HTR-8/SVneo (cell line): ENCODE measurements at regions not wholly inside any gene's neighbourhood (a gene's known extent, or its start where the extent isn't known, plus 50 kb on each side); places are given as distances from the start of the nearest gene placed in this dataset.
"Not testable (repeated sequence)": the region's sequence is repeated elsewhere in the genome, so short reads cannot be mapped to it uniquely, and the experiment has no call there.

ENCODE experiments used
- DNase-seq: peaks from one replicate; pipeline ENCODE4 v3.0.0; 2011; ENCODE audit warnings: low spot score, mixed read lengths; ENCODE audit not compliant: insufficient read length
- FAIRE-seq: peaks from 2 replicates; lab custom pipeline; 2011; peaks lifted over from hg19 to GRCh38; lab: Jason Lieb, UNC

- no peak for DNase-seq
- FAIRE-seq = no peak
Measured at GRCh38 chr4:180960743-180961401, 1282.3 kb upstream of the TENM3 start.

- DNase-seq (no peak), FAIRE-seq (no peak)
Measured at GRCh38 chr4:180962268-180962667, 1280.9 kb upstream of the TENM3 start.

DNA sequence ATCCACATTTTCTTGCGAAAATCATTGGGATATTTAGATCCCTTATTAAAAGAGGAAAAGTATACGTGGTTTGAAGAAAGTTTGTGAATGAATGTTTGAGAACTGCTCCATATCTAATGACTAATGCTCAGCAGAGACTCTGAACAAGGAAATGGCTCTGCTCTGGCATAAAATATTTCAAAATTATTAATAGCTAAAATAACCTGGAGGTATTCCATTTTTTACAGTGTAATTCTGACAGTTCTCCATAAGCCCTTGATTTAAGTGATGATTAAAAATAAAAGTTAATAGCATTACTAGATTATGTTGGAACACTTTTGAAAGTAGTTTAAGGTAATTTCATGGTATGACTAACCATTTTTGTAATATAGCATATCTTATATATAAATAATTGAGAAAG is 1276.9 kb upstream of the TENM3 start:
- FAIRE-seq (no peak), DNase-seq (no peak)

- FAIRE-seq (no peak), DNase-seq (no peak)
Measured at GRCh38 chr4:180967936-180968335, 1275.3 kb upstream of the TENM3 start.

GRCh38 chr4:180973894-180974293 is 1269.3 kb upstream of the TENM3 start:
- no peak for FAIRE-seq

GRCh38 chr4:180990931-180991330 is 1252.3 kb upstream of the TENM3 start:
- DNase-seq = no peak
- no peak for FAIRE-seq

More at GRCh38 chr4:180973894-180974293, 1269.3 kb upstream of the TENM3 start:
- no peak for DNase-seq

GRCh38 chr4:180993244-180993836 is 1249.9 kb upstream of the TENM3 start:
- DNase-seq = no peak
- FAIRE-seq = no peak

DNA sequence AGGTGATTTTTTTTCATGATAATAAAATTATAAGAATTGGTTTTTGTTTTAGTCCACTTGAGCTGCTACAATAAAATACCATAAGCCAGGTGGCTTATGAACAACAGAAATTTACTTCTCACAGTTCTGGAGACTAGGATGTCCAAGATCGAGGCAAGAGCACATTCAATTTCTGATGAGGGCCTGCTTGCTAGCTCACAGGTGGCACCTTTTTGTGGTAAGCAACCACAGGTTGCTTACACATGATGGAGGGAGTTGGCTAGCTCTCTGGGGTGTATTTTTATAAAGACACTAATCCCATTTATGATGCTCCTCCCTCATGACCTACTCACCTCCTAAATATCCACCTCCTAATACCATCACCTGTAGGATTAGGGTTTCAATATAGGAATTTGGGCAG is 1248.5 kb upstream of the TENM3 start:
- DNase-seq (no peak), FAIRE-seq (no peak)

DNA sequence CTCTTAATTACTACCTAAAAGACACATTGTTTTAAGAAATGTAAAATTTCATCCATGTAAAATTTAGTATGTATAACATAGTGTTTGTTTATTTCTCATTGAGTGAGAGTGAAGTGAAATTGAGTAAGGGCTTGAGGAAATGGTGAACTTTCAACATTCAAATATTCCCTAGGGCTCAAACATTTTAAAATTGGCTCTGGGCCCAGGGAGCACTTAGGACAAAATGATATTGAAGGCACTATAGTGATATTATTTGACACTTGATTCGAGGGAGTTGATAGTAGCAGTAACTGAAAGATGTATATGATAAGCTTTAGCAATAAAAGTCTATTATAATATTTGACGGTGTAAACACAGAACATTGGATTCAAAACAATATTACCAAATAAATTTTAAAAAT is 1244.0 kb upstream of the TENM3 start:
- FAIRE-seq (no peak), DNase-seq (no peak)

DNA sequence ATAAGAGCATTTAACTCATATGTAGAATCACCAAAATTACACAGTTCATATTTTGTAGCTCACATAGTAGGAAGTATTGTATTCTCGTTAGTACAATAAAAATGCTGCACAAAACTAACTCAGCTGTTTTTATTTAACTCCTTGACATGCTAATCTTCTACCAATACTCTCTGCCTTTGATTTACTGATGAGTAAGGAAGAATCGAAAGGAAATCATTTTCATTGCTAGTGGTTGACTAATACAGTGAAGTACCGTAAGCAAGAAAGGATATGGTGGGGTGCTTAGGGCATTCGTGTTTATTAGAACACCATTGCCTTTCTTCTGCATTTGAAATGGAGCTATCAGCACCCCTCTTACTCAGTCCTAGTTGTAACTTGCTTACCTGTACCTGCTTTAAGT is 1239.1 kb upstream of the TENM3 start:
- DNase-seq (no peak), FAIRE-seq (no peak)

DNA sequence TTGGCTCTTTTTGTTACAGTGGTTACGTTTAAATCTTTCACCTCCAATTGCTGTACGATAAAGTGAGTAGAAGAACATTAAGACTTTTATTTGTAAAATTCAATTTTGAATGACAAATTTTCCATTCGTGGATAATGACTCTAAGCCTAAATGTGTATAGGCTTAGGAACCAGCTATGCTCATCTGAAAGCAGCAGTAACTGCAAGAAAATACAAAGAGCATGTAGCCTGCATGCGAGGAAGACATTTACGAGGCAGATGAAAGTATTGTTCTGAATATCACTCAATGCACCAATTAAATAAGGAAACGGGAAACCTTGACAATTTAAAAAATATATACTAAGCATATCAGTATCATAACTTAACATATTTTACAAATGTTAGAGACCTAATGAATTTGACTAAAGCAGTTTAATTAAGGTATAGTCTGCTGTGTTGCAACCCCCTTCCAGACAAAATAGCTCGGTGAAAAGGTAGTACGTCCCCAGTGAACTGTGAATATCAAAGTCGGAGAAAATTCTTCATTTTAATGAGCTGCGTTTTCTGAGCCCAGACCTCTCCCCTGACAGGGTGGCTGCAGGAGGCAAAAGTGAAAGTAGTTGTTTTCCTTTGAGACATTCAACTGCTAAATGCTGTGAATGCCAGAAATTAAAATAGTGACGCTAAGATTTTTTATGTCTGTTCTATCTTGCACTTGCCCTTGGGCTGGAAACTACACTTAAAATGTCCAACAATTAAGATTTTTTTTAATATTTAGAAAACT is 1236.5 kb upstream of the TENM3 start:
- DNase-seq = peak; percentile 5
- FAIRE-seq = no peak

- DNase-seq (no peak), FAIRE-seq (no peak)
Measured at GRCh38 chr4:181007751-181008150, 1235.5 kb upstream of the TENM3 start.

- FAIRE-seq = no peak
- peak; percentile 5 for DNase-seq
Measured at GRCh38 chr4:181008164-181008563, 1235.0 kb upstream of the TENM3 start.

GRCh38 chr4:181013162-181013561 is 1230.0 kb upstream of the TENM3 start:
- DNase-seq (no peak), FAIRE-seq (no peak)

- no peak for FAIRE-seq
- DNase-seq = no peak
Measured at GRCh38 chr4:181017038-181017437, 1226.2 kb upstream of the TENM3 start.

- DNase-seq = no peak
- no peak for FAIRE-seq
Measured at GRCh38 chr4:181018472-181018871, 1224.7 kb upstream of the TENM3 start.

GRCh38 chr4:181018913-181019312 is 1224.3 kb upstream of the TENM3 start:
- FAIRE-seq = no peak
- DNase-seq = no peak

DNA sequence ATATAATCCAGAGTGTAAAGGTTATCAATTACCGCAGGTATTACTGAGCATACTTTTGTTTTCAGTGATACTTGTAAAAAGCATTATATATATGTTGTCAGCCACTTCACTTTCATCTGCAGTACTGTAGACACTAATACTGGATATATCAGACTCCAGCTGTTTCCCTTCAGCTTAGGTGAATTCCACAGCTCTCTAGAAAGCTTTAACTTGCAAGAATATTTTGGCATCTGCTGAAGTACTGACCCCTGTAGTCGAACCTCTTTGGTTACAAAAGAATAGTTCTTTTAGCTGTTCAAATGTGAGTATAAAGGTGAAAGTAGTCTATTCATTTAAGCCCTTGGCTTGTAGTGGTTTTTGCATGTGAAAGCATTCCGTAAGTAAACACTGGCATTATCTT is 1222.7 kb upstream of the TENM3 start:
- FAIRE-seq (no peak), DNase-seq (no peak)

DNA sequence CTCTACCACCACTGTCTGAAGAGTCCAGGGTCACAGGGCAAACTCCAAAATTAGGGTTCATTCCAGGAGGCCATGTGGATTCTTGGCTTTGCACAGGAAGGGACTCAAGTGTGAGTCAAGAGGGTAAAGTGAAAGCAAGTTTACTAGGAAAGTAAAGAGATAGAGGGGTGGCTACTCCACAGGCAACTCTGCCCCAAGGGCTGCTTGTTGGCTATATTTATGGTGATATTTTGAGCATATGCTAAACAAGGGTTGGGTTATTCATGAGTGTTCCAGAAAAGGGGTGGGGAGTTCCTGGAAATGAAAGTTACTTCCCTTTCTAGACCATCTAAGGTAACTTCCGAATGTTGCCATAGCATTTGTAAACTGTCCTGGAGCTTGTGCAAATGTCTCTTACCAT is 1222.0 kb upstream of the TENM3 start:
- FAIRE-seq = no peak
- DNase-seq = no peak

GRCh38 chr4:181030135-181030921 is 1212.9 kb upstream of the TENM3 start:
- DNase-seq, FAIRE-seq: not testable (repeated sequence)

DNA sequence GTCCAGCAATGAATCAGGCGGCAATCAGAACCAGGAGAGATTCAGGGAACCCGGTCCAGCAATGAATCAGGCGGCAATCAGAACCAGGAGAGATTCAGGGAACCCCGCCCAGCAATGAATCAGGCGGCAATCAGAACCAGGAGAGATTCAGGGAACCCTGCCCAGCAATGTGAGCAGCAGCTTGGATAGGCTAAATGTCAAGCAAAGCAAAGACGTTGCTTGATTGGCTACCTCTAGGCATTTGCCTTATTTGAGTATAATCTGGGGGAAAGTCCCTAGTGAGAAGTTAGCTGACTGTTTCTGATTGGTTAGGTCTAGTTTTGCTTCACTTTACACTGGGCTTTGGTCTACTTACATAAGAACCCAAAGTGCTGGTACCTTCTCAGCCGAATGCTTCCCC is 1212.2 kb upstream of the TENM3 start:
- DNase-seq (no peak), FAIRE-seq (no peak)
